ENCODE measurements at regions not wholly inside any gene's neighbourhood (a gene's known extent, or its start where the extent isn't known, plus 50 kb on each side); places are given as distances from the start of the nearest gene placed in this dataset.

GRCh38 chr12:132411457-132411856 lies 78.5 kb upstream of the FBRSL1 start:
- no peak for DNase-seq (ENCODE audit: low spot score)
- no peak for TF ChIP-seq CTCF (IDR thresholded peaks at IDR 0.05; ENCODE audit: extremely low read depth, insufficient read depth, missing control alignments)
- in situ Hi-C loops (cut with MboI; ENCODE audit: low pct_unique_long_range_greater_than_20kb, low sequenced_read_pairs, unreplicated experiment) = loop anchor here (10.0 to 25.0 kb wide), 2 partner anchors 123 to 201 kb away; partner anchors contain the start of genes LRCOL1 and P2RX2

- in situ Hi-C loops (cut with MboI; ENCODE audit: low pct_unique_long_range_greater_than_20kb, low sequenced_read_pairs, unreplicated experiment) = loop anchor here (10.0 to 25.0 kb wide), 2 partner anchors 124 to 201 kb away; partner anchors contain the start of genes LRCOL1 and P2RX2
- no peak for DNase-seq (ENCODE audit: low spot score)
- TF ChIP-seq CTCF (IDR thresholded peaks at IDR 0.05; ENCODE audit: extremely low read depth, insufficient read depth, missing control alignments) = no peak
These were observed 79.1 kb upstream of the FBRSL1 start for GRCh38 chr12:132410849-132411248.

GRCh38 chr12:132410296-132410625 lies 79.7 kb upstream of the FBRSL1 start:
- in situ Hi-C loops (cut with MboI; ENCODE audit: low pct_unique_long_range_greater_than_20kb, low sequenced_read_pairs, unreplicated experiment) = loop anchor here (10.0 to 25.0 kb wide), 2 partner anchors 125 to 202 kb away; partner anchors contain the start of genes LRCOL1 and P2RX2
- no peak for DNase-seq (ENCODE audit: low spot score)
- no peak for TF ChIP-seq CTCF (IDR thresholded peaks at IDR 0.05; ENCODE audit: extremely low read depth, insufficient read depth, missing control alignments)

GRCh38 chr12:132409495-132410295 lies 80.3 kb upstream of the FBRSL1 start:
- DNase-seq (ENCODE audit: low spot score) = no peak
- in situ Hi-C loops (cut with MboI; ENCODE audit: low pct_unique_long_range_greater_than_20kb, low sequenced_read_pairs, unreplicated experiment) = loop anchor here (10.0 to 25.0 kb wide), 2 partner anchors 125 to 203 kb away; partner anchors contain the start of genes LRCOL1 and P2RX2
- no peak for TF ChIP-seq CTCF (IDR thresholded peaks at IDR 0.05; ENCODE audit: extremely low read depth, insufficient read depth, missing control alignments)

GRCh38 chr12:132408626-132409494 lies 79.5 kb upstream of the GALNT9 start:
- TF ChIP-seq CTCF (IDR thresholded peaks at IDR 0.05; ENCODE audit: extremely low read depth, insufficient read depth, missing control alignments) = no peak
- no peak for DNase-seq (ENCODE audit: low spot score)
- in situ Hi-C loops (cut with MboI; ENCODE audit: low pct_unique_long_range_greater_than_20kb, low sequenced_read_pairs, unreplicated experiment) = loop anchor here (25.0 kb wide), 1 partner anchor 203 kb away; the partner anchor contains the start of genes LRCOL1 and P2RX2

GRCh38 chr12:132407992-132408391 lies 78.6 kb upstream of the GALNT9 start:
- no peak for TF ChIP-seq CTCF (IDR thresholded peaks at IDR 0.05; ENCODE audit: extremely low read depth, insufficient read depth, missing control alignments)
- DNase-seq (ENCODE audit: low spot score) = no peak
- in situ Hi-C loops (cut with MboI; ENCODE audit: low pct_unique_long_range_greater_than_20kb, low sequenced_read_pairs, unreplicated experiment) = loop anchor here (25.0 kb wide), 1 partner anchor 204 kb away; the partner anchor contains the start of genes LRCOL1 and P2RX2
